ENCODE measurements at regions not wholly inside any gene's neighbourhood (a gene's known extent, or its start where the extent isn't known, plus 50 kb on each side); places are given as distances from the start of the nearest gene placed in this dataset.

- ChIA-PET CTCF (interaction anchor here (0.5 kb wide), 1 partner anchor 1789 kb away, joined by 4 read pairs; no protein-coding TSS in a partner anchor), POLR2A (ENCODE audit: low non-redundant PET) (no interaction called here)
- Histone ChIP-seq H3K4me3 (ENCODE audit: low read depth, low read length, poor library complexity, severe bottlenecking) (no peak overlapping the region), H3K9me3 (ENCODE audit: low read depth, low read length, poor library complexity, severe bottlenecking) (peaks cover 5% of the 10 kb centered on the region), H3K4me1 (ENCODE audit: insufficient read depth, low read length, poor library complexity, severe bottlenecking) (peaks cover 12% of the 10 kb centered on the region), H3K27me3 (replicated peaks; ENCODE audit: insufficient read depth, low read depth, low read length, poor library complexity) (no peaks in the 10 kb centered on the region), H3K27ac (ENCODE audit: low read depth, low read length, poor library complexity, severe bottlenecking) (no peak overlapping the region), H3K36me3 (ENCODE audit: insufficient read depth, low read length, poor library complexity, severe bottlenecking) (no peaks in the 10 kb centered on the region)
- intact Hi-C loops (cut with micrococcal nuclease; ENCODE audit: unreplicated experiment), result no loop called here
- TF ChIP-seq EZH2 (IDR thresholded peaks at IDR 0.05; ENCODE audit: borderline replicate concordance, low read depth, low read length, poor library complexity, severe bottlenecking), result no peak
- no peak for TF ChIP-seq CTCF (conservative IDR thresholded peaks at IDR 0.05; ENCODE audit: low read depth, low read length)
- no peak for DNase-seq (ENCODE audit: low spot score)
- no TSS peak for BruUV-seq (replicated peaks)
Observed at GRCh38 chr1:79325126-79325525, 318.6 kb upstream of the ADGRL4 start.

GRCh38 chr1:79323239-79324025, 316.9 kb upstream of the ADGRL4 start:
- TF ChIP-seq EZH2 (IDR thresholded peaks at IDR 0.05; ENCODE audit: borderline replicate concordance, low read depth, low read length, poor library complexity, severe bottlenecking) (no peak), CTCF (conservative IDR thresholded peaks at IDR 0.05; ENCODE audit: low read depth, low read length) (no peak)
- DNase-seq (ENCODE audit: low spot score), result peak; percentile 93
- intact Hi-C loops (cut with micrococcal nuclease; ENCODE audit: unreplicated experiment), result no loop called here
- POLR2A ChIA-PET (ENCODE audit: low non-redundant PET), result no interaction called here
- CTCF ChIA-PET, result interaction anchor here (0.6 kb wide), 1 partner anchor 882 kb away, joined by 3 read pairs; no protein-coding TSS in a partner anchor
- Histone ChIP-seq H3K9me3 (ENCODE audit: low read depth, low read length, poor library complexity, severe bottlenecking) (peaks cover 5% of the 10 kb centered on the region), H3K4me3 (ENCODE audit: low read depth, low read length, poor library complexity, severe bottlenecking) (no peak overlapping the region), H3K27ac (ENCODE audit: low read depth, low read length, poor library complexity, severe bottlenecking) (peak overlapping the region; percentile 17), H3K27me3 (replicated peaks; ENCODE audit: insufficient read depth, low read depth, low read length, poor library complexity) (no peaks in the 10 kb centered on the region), H3K4me1 (ENCODE audit: insufficient read depth, low read length, poor library complexity, severe bottlenecking) (peaks cover 12% of the 10 kb centered on the region), H3K36me3 (ENCODE audit: insufficient read depth, low read length, poor library complexity, severe bottlenecking) (no peaks in the 10 kb centered on the region)
- BruUV-seq (replicated peaks), result no TSS peak

GRCh38 chr1:79322511-79323027, 316.0 kb upstream of the ADGRL4 start:
- POLR2A ChIA-PET (ENCODE audit: low non-redundant PET), result no interaction called here
- BruUV-seq (replicated peaks), result no TSS peak
- intact Hi-C loops (cut with micrococcal nuclease; ENCODE audit: unreplicated experiment), result no loop called here

More at GRCh38 chr1:79322511-79323027, 316.0 kb upstream of the ADGRL4 start:
- CTCF ChIA-PET, result no interaction called here
- no peaks in the 10 kb centered on the region for H3K27me3 ChIP-seq (replicated peaks; ENCODE audit: insufficient read depth, low read depth, low read length, poor library complexity)
- TF ChIP-seq CTCF (conservative IDR thresholded peaks at IDR 0.05; ENCODE audit: low read depth, low read length) (no peak), EZH2 (IDR thresholded peaks at IDR 0.05; ENCODE audit: borderline replicate concordance, low read depth, low read length, poor library complexity, severe bottlenecking) (no peak)
- peaks cover 5% of the 10 kb centered on the region for H3K9me3 ChIP-seq (ENCODE audit: low read depth, low read length, poor library complexity, severe bottlenecking)
- H3K27ac ChIP-seq (ENCODE audit: low read depth, low read length, poor library complexity, severe bottlenecking), result peak overlapping the region; percentile 17
- H3K4me3 ChIP-seq (ENCODE audit: low read depth, low read length, poor library complexity, severe bottlenecking), result no peak overlapping the region
- H3K36me3 ChIP-seq (ENCODE audit: insufficient read depth, low read length, poor library complexity, severe bottlenecking), result no peaks in the 10 kb centered on the region
- H3K4me1 ChIP-seq (ENCODE audit: insufficient read depth, low read length, poor library complexity, severe bottlenecking), result peaks cover 7% of the 10 kb centered on the region
- peak; percentile 42 for DNase-seq (ENCODE audit: low spot score)

Data from A673 (cell line).